OCI-LY3 (cell line): ENCODE measurements at regions not wholly inside any gene's neighbourhood (a gene's known extent, or its start where the extent isn't known, plus 50 kb on each side); places are given as distances from the start of the nearest gene placed in this dataset.

ENCODE experiments used
- CTCF ChIP-seq: fragments of 200-600, 300-600 bp; sonication (generic); IDR thresholded peaks from 2 replicates; pipeline ENCODE4 v1.5.1; 2014; ENCODE audit warnings: antibody characterized with exemption, low read length, low read depth
- EZH2phosphoT487 ChIP-seq: fragments of 200-600 bp; shearing (Covaris generic); IDR thresholded peaks from 2 replicates; pipeline ENCODE4 v1.6.1; 2018; ENCODE audit warnings: antibody characterized with exemption, mixed run types, low read depth

GRCh38 chr17:70938336-70938735 is 769.0 kb downstream of the KCNJ2 start:
- no peak for TF ChIP-seq CTCF
- no peak for TF ChIP-seq EZH2phosphoT487
